Common myeloid progenitor, CD34-positive (primary cell): ENCODE measurements at regions not wholly inside any gene's neighbourhood (a gene's known extent, or its start where the extent isn't known, plus 50 kb on each side); places are given as distances from the start of the nearest gene placed in this dataset.

ENCODE experiments used
- CTCF ChIA-PET: fragments of 350-600 bp; sonication (Branson Sonifier 250); formaldehyde crosslinking; loops from one replicate; lab custom pipeline; 2021; ENCODE audit warnings: antibody characterized with exemption; lab: Charles Lee
- POLR2A ChIA-PET: fragments of 350-600 bp; sonication (Branson Sonifier 250); formaldehyde crosslinking; loops from one replicate; lab custom pipeline; 2021; ENCODE audit warnings: antibody characterized with exemption; lab: Charles Lee
- DNase-seq, 3 donors: peaks; one replicate each; pipeline versions ENCODE4 v3.0.0 to v3.0.0-alpha.2; 2013
- H3K27ac ChIP-seq, 2 experiments: 1 replicate in 1 of 2; 2 replicates in 1 of 2; pipeline ENCODE4 v1.7.0; 2013; ENCODE audit warnings: inconsistent platforms in 2 of 2, low read length in 2 of 2, mild to moderate bottlenecking in 2 of 2, low read depth in 1 of 2, moderate library complexity in 1 of 2; ENCODE audit not compliant: severe bottlenecking in 2 of 2, insufficient read depth in 1 of 2, poor library complexity in 1 of 2
- H3K27me3 ChIP-seq, 5 experiments: replicated peaks in 2 of 5; 1 replicate in 3 of 5; 2 replicates in 2 of 5; pipeline versions ENCODE4 v1.6.1 to v1.7.0; 2013; ENCODE audit warnings: low read length in 4 of 5, mild to moderate bottlenecking in 2 of 5, moderate library complexity in 2 of 5, inconsistent platforms in 1 of 5; ENCODE audit not compliant: insufficient read depth in 5 of 5, control insufficient read depth in 4 of 5
- H3K36me3 ChIP-seq, 4 experiments: 1 replicate in 2 of 4; 2 replicates in 2 of 4; pipeline versions ENCODE4 v1.6.1 to v1.7.0; 2013; ENCODE audit warnings: low read length in 3 of 4, control low read depth in 1 of 4, mild to moderate bottlenecking in 1 of 4; ENCODE audit not compliant: control insufficient read depth in 4 of 4, insufficient read depth in 4 of 4
- H3K4me1 ChIP-seq, 4 experiments: 1 replicate in 3 of 4; 2 replicates in 1 of 4; pipeline versions ENCODE4 v1.6.1 to v1.7.1; 2013; ENCODE audit warnings: low read length in 3 of 4, mild to moderate bottlenecking in 3 of 4, control low read depth in 1 of 4, inconsistent platforms in 1 of 4, moderate library complexity in 1 of 4; ENCODE audit not compliant: control insufficient read depth in 4 of 4, insufficient read depth in 4 of 4; ENCODE audit errors: control extremely low read depth in 1 of 4
- H3K4me3 ChIP-seq, 7 experiments: 1 replicate in 4 of 7; 2 replicates in 3 of 7; pipeline versions ENCODE4 v1.5.1 to v1.7.0; 2013; ENCODE audit warnings: mild to moderate bottlenecking in 7 of 7, low read length in 6 of 7, moderate library complexity in 6 of 7, inconsistent platforms in 2 of 7, low read depth in 2 of 7, control low read depth in 1 of 7; ENCODE audit not compliant: insufficient read depth in 4 of 7, control insufficient read depth in 1 of 7; ENCODE audit errors: extremely low read depth in 1 of 7
- H3K9me3 ChIP-seq, 5 experiments: 1 replicate in 4 of 5; 2 replicates in 1 of 5; pipeline versions ENCODE4 v1.6.1 to v1.7.1; 2013; ENCODE audit warnings: low read length in 4 of 5, mild to moderate bottlenecking in 2 of 5, inconsistent platforms in 1 of 5, low read depth in 1 of 5, moderate library complexity in 1 of 5; ENCODE audit not compliant: control insufficient read depth in 4 of 5, insufficient read depth in 2 of 5; ENCODE audit errors: control extremely low read depth in 1 of 5
- WGBS: methylation state at CpG from one replicate; pipeline ENCODE4 v1.1.5; 2013; ENCODE audit not compliant: insufficient coverage; 5-methylcytosine and 5-hydroxymethylcytosine counted together

DNA sequence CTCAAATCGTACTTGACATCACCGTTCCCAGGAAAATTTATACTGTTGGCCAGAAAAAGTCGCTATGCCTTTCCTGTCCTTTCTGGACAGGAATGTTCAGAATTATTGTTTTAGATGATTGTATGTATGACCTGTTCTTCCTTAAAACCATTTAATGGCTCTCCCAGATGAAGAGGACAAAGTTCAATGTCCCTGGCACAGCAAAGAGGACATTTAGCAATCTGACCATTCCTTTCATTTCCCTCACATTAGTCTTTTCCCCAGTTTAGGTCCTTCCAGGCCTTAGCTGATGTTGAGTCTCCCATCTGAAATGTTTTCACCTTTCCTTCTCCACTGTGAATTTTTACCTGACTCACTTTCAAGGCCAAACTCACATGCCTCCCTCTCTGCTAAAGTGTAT, 938.9 kb downstream of the CDH11 start:
- H3K9me3 ChIP-seq, result peaks cover 0 to 6% (median 2%) of the 10 kb centered on the region in 5 experiments
- H3K36me3 ChIP-seq, result no peaks in the 10 kb centered on the region
- ChIA-PET CTCF (no interaction called here), POLR2A (no interaction called here)
- no peaks in the 10 kb centered on the region for H3K27me3 ChIP-seq
- WGBS, result 60% methylated on average over 1 of the region's 3 CpGs
- H3K4me3 ChIP-seq, result no peak overlapping the region
- no peaks in the 10 kb centered on the region for H3K4me1 ChIP-seq
- no peak overlapping the region for H3K27ac ChIP-seq
- no peak for DNase-seq

DNA sequence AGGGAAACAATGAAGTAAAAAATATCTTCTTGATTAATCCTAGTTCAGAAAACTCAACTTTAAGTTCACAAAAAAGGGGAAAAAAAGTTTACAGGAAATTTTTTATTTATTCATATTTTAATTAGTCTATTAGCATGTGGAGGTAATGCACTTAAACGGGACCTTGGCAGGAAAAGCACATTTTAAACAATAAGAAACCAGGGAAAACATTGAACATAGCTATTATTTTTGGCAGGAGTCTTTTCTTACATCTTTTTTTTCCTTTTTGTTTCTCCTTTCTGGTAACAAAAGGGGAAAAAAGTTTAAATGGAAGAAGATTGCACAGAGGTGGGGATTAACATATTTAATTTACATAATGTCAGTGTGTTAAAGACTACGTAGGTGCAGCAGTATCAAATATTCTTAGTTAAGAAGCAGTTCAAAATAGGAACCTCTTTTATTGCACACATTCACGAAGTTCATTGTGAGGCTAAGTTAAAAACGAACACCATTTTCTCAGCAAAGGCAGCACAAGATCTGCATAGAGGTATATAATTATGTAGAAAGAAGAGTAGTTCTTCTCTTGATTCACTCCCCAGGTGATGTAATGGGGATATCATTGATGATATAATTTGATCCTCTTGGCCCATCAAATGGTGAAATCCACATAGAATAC, 940.5 kb downstream of the CDH11 start:
- ChIA-PET CTCF (no interaction called here), POLR2A (no interaction called here)
- 80% methylated on average over 1 of the region's 4 CpGs for WGBS
- Histone ChIP-seq H3K4me1 (no peaks in the 10 kb centered on the region), H3K36me3 (no peaks in the 10 kb centered on the region), H3K9me3 (peaks cover 0 to 7% (median 3%) of the 10 kb centered on the region in 5 experiments), H3K4me3 (no peak overlapping the region), H3K27me3 (no peaks in the 10 kb centered on the region), H3K27ac (no peak overlapping the region)
- no peak for DNase-seq

DNA sequence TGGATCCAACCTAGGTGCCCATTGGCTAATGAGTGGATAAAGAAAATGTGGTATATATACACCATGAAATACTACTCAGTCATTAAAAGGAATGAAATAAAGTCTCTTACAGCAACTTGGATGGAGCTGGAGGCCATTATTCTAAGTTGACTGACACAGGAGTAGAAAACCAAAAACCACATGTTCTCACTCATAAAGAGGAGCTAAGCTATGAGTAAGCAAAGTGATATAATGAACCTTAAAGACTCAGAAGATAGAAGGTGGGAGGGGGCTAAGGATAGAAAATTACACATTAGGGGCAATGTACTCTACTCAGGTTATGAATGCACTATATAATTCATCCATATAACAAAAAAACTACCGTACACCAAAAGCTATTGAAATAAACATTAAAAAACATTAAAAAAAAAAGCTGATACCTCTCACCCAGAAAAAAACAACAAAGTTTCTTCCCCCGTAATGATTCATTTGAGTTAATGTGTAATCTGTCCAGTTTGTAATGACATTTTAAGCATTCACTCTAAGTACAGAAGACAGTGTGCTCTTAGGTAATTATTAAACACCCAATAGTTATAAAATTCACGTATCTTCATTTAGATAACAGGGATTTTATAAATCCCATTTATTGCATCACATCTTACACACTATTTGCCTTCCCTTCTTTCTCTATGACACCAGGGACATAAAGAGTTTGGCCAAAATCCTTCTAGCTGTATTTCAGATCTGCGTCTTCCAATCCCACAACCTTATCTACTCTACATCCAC, 941.5 kb downstream of the CDH11 start:
- DNase-seq, result no peak
- Histone ChIP-seq H3K27me3 (no peaks in the 10 kb centered on the region), H3K27ac (no peak overlapping the region), H3K4me3 (no peak overlapping the region), H3K4me1 (no peaks in the 10 kb centered on the region), H3K9me3 (peaks cover 0 to 7% (median 3%) of the 10 kb centered on the region in 5 experiments), H3K36me3 (no peaks in the 10 kb centered on the region)
- ChIA-PET POLR2A (no interaction called here), CTCF (no interaction called here)
- 100% methylated on average over 1 of the region's 4 CpGs for WGBS

DNA sequence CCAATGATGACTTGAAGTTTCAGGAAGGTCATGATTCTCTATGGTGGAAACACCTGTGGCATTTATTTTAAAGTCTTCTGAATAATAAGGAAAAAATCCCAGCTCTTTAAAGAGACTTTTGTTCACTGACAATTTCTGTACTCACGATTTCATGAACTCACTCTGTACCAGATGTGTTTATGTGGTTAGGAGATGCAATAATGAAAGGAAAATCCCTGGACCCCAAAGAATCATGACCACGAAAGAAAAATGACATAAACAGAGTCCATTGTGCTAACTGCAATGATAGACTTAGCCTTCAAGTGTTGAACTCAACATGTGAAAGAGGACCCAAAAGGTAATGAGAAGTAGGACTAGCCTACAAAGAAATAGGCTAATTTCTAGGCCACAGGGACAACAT, 947.5 kb downstream of the CDH11 start:
- ChIA-PET CTCF (no interaction called here), POLR2A (no interaction called here)
- H3K4me1 ChIP-seq, result no peaks in the 10 kb centered on the region
- WGBS, result 92% methylated on average over 2 of the region's 2 CpGs
- H3K27ac ChIP-seq, result no peak overlapping the region
- H3K4me3 ChIP-seq, result no peak overlapping the region
- H3K27me3 ChIP-seq, result no peaks in the 10 kb centered on the region
- peaks cover 0 to 7% (median 3%) of the 10 kb centered on the region in 5 experiments for H3K9me3 ChIP-seq
- DNase-seq, result no peak
- H3K36me3 ChIP-seq, result no peaks in the 10 kb centered on the region

DNA sequence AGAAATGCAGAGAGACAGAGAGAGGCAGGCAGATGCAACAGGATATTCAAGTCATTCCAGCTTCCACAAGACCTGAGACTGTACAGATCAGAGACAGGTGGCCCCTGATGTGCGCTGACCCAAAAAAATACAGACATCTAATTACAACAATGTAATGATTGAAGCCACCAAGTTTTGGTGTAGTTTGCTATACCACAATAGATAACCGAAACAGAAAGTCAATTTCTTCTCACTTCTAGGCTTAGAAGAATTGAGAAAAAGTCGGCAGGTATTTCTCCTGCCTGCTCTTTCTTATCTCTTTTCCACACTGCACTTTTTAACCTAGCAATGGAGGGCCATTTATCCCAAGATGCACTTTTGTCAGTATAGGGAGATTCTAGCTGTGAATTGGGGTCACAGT, 949.2 kb downstream of the CDH11 start:
- Histone ChIP-seq H3K4me3 (no peak overlapping the region), H3K9me3 (no peaks in the 10 kb centered on the region), H3K27ac (no peak overlapping the region), H3K4me1 (no peaks in the 10 kb centered on the region), H3K36me3 (no peaks in the 10 kb centered on the region), H3K27me3 (no peaks in the 10 kb centered on the region)
- ChIA-PET POLR2A (no interaction called here), CTCF (no interaction called here)
- DNase-seq, result no peak
- 100% methylated on average over 1 of the region's 3 CpGs for WGBS

DNA sequence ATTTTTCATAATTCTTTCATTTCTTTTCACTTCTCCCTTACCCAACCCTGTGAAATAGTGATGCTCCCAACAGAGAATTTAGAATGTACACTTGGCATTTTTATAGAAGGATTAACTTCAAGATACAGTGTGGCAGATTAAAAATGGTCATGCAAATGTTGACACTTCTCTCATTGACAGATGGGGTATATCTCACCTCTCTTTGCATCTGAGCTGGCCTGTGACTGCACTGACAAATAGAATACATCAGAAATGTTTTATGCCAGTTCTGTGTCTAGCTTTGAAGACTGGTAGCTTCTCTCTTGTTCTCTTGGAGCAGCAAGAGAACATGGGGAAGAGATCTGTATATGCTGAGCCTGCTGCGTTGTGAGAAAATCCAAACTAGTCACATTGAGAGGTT, 949.6 kb downstream of the CDH11 start:
- WGBS, result 83% methylated on average over 1 of the region's 1 CpG
- CTCF ChIA-PET, result no interaction called here
- Histone ChIP-seq H3K4me3 (no peak overlapping the region), H3K27me3 (no peaks in the 10 kb centered on the region), H3K27ac (no peak overlapping the region), H3K4me1 (no peaks in the 10 kb centered on the region), H3K36me3 (no peaks in the 10 kb centered on the region), H3K9me3 (no peaks in the 10 kb centered on the region)
- POLR2A ChIA-PET, result no interaction called here
- DNase-seq, result no peak

DNA sequence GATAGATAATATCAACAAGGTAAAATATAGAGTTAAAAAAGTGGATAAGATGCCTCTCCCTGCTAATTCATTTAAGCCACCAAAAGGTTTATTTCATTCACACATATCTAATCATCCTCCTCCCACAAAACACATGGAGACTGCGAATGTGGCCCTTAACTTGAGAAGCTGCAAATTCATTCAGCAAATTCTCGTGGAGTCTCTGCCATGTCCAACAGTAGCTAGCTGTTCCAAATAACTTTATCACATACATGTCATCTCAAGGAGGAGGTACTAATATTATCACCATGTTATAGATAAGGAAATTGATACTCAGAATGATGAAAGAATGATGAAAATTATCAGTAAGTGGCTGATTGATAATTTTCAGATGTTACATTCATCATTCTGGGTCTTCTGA, 950.2 kb downstream of the CDH11 start:
- Histone ChIP-seq H3K4me3 (no peak overlapping the region), H3K27me3 (no peaks in the 10 kb centered on the region), H3K27ac (no peak overlapping the region), H3K9me3 (no peaks in the 10 kb centered on the region), H3K4me1 (no peaks in the 10 kb centered on the region), H3K36me3 (no peaks in the 10 kb centered on the region)
- CTCF ChIA-PET, result no interaction called here
- WGBS, result 100% methylated on average over 1 of the region's 2 CpGs
- POLR2A ChIA-PET, result no interaction called here
- no peak for DNase-seq
